Kidney (tissue), 13 donors: ENCODE measurements at regions not wholly inside any gene's neighbourhood (a gene's known extent, or its start where the extent isn't known, plus 50 kb on each side); places are given as distances from the start of the nearest gene placed in this dataset.

Experiments used
- DNase-seq, 5 donors: peaks; one replicate each; pipeline ENCODE4 v3.0.0-alpha.2; 2013 to 2020
- FAIRE-seq: peaks from 2 replicates; lab custom pipeline; 2012; peaks lifted over from hg19 to GRCh38; lab: Jason Lieb, UNC
- H3K27ac ChIP-seq, 2 donors: one replicate each; pipeline ENCODE4 v1.7.0; 2013; ENCODE audit warnings: low read depth in 2 of 2, low read length in 2 of 2, inconsistent platforms in 1 of 2
- H3K27me3 ChIP-seq: one replicate; pipeline ENCODE4 v1.7.1; 2013; ENCODE audit warnings: low read length, inconsistent platforms; ENCODE audit not compliant: control insufficient read depth, insufficient read depth
- H3K36me3 ChIP-seq, 3 donors: one replicate each; pipeline versions ENCODE4 v1.7.0 to v1.7.1; 2013; ENCODE audit warnings: low read length in 3 of 3, control low read depth in 1 of 3, inconsistent platforms in 1 of 3; ENCODE audit not compliant: insufficient read depth in 3 of 3, control insufficient read depth in 2 of 3
- H3K4me1 ChIP-seq, 3 donors: one replicate each; pipeline versions ENCODE4 v1.7.0 to v1.7.1; 2013; ENCODE audit warnings: low read length in 3 of 3, inconsistent platforms in 1 of 3, low read depth in 1 of 3; ENCODE audit not compliant: control insufficient read depth in 2 of 3, insufficient read depth in 2 of 3
- H3K4me3 ChIP-seq, 3 donors: one replicate each; pipeline versions ENCODE4 v1.7.0 to v1.8.1; 2013; ENCODE audit warnings: low read length in 3 of 3, control low read depth in 1 of 3, inconsistent platforms in 1 of 3
- H3K9ac ChIP-seq, 3 donors: one replicate each; pipeline versions ENCODE4 v1.7.0 to v1.7.1; 2013; ENCODE audit warnings: low read length in 3 of 3, control low read depth in 1 of 3, inconsistent platforms in 1 of 3
- H3K9me3 ChIP-seq, 3 donors: one replicate each; pipeline versions ENCODE4 v1.7.0 to v1.7.1; 2013; ENCODE audit warnings: low read length in 3 of 3, control low read depth in 1 of 3, inconsistent platforms in 1 of 3; ENCODE audit not compliant: control insufficient read depth in 2 of 3, insufficient read depth in 1 of 3
- CTCF ChIP-seq: IDR thresholded peaks from 3 replicates; pipeline ENCODE4 v1.5.1; 2012; ENCODE audit warnings: mild to moderate bottlenecking, moderate library complexity, borderline replicate concordance; ENCODE audit not compliant: insufficient read depth; ENCODE audit errors: extremely low read depth
- intact Hi-C: fragments of 100-400 bp; cut with DNase I; formaldehyde crosslinking; loops from one replicate; pipeline ENCODE4 v1.11.1; 2022
- donor health status: control.
- donor health status: control.
- donor health status: control.
- donor health status: control.
- donor health status: control.
- donor health status: DM: yes; HTN: yes; CAD: no.
- donor health status: Normal renal cell carcinoma (clear cell type).

DNA sequence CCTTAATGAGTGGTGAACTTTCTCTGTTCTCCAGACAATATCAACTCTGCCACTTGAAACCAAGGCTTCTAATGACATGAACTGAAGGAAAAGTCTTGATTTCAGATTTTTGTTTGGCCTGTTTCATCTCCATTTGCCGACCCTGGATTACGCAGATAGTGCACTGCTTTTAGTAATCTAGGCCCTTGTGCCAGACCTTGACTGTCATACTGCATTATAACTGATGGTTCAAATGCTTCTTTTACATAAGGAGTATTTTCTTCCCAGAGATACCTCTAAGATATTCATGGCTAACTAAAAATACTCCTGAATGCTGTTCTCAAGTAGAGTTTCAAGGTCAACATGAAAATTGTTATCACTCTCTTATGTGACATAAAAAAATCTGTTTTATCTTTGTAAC, 238.7 kb upstream of the SEMA6A start:
- no peaks in the 10 kb centered on the region for H3K27me3 ChIP-seq
- no peak for TF ChIP-seq CTCF
- H3K4me3 ChIP-seq = no peak overlapping the region
- H3K9me3 ChIP-seq = no peaks in the 10 kb centered on the region
- H3K9ac ChIP-seq = no peak overlapping the region
- no peak overlapping the region for H3K27ac ChIP-seq
- no peaks in the 10 kb centered on the region for H3K4me1 ChIP-seq
- DNase-seq = no peak
- no peaks in the 10 kb centered on the region for H3K36me3 ChIP-seq
- intact Hi-C loops = no loop called here
- no peak for FAIRE-seq

- intact Hi-C loops = no loop called here
- TF ChIP-seq CTCF = no peak
- Histone ChIP-seq H3K4me1 (no peaks in the 10 kb centered on the region), H3K36me3 (no peaks in the 10 kb centered on the region), H3K9me3 (no peaks in the 10 kb centered on the region), H3K4me3 (no peak overlapping the region), H3K27me3 (no peaks in the 10 kb centered on the region), H3K27ac (no peak overlapping the region), H3K9ac (no peak overlapping the region)
- DNase-seq (no peak), FAIRE-seq (no peak)
Observed at GRCh38 chr5:116810951-116811350, 236.3 kb upstream of the SEMA6A start.

DNA sequence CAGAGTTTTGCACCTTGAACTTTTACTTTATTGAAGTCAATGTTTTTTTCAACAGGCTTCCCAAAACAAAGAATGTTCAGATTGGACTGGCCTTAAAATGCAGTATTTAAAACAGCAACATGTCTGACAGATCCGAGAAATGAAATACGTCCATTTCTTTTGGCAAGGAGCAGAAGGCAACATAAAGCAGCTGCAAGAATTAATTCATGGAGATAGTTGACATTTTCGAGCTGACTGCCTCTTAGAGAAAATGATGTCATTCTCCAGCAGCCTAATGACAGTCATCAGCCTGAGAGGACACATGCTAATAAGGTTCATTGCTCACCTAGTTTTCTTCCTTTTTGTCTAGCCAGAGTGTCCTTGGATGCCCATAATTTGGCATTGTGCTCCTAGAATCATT, 232.2 kb upstream of the SEMA6A start:
- no peak for TF ChIP-seq CTCF
- DNase-seq = peak in 2 of 5 donors; percentile 42 to 61
- Histone ChIP-seq H3K27me3 (no peaks in the 10 kb centered on the region), H3K4me1 (no peaks in the 10 kb centered on the region), H3K9ac (no peak overlapping the region), H3K4me3 (no peak overlapping the region), H3K9me3 (no peaks in the 10 kb centered on the region), H3K36me3 (no peaks in the 10 kb centered on the region), H3K27ac (no peak overlapping the region)
- intact Hi-C loops = no loop called here
- FAIRE-seq = no peak

DNA sequence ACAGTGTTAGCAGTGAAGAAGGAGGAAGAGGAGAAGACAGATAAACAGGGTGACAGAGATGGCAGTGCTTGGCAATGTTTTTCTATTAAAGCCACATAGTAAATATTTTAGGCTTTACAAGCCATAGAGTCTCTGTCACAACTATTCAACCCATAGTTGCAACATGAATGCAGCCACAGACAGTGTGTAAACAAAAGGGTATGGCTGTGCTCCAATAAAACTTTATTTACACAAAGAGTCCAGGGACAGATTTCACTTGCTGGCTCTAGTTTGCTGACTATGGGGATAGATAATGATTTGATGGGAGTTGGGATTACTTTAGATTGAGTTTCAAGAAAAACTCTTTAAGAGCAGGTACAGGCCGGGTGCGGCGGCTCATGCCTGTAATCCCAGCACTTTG, 224.8 kb upstream of the SEMA6A start:
- H3K9me3 ChIP-seq = no peaks in the 10 kb centered on the region
- H3K4me3 ChIP-seq = no peak overlapping the region
- no peak for FAIRE-seq
- TF ChIP-seq CTCF = no peak
- no peak for DNase-seq
- no peak overlapping the region for H3K27ac ChIP-seq
- no peak overlapping the region for H3K9ac ChIP-seq
- no peaks in the 10 kb centered on the region for H3K27me3 ChIP-seq
- no peaks in the 10 kb centered on the region for H3K36me3 ChIP-seq
- no peaks in the 10 kb centered on the region for H3K4me1 ChIP-seq
- intact Hi-C loops = no loop called here
